HG02970 (cell line): ENCODE measurements at regions not wholly inside any gene's neighbourhood (a gene's known extent, or its start where the extent isn't known, plus 50 kb on each side); places are given as distances from the start of the nearest gene placed in this dataset.

ENCODE experiments used
- ATAC-seq: cut with Tn5 transposase; IDR thresholded peaks from one replicate; pipeline ENCODE4 v1.9.1; 2021; ENCODE audit warnings: mild to moderate bottlenecking, moderate library complexity, moderate number of reproducible peaks; ENCODE audit not compliant: unreplicated experiment, low FRiP score

- no peak for ATAC-seq
Observed at GRCh38 chr2:150028322-150028721, 440.7 kb upstream of the MMADHC start.

- no peak for ATAC-seq
Observed at GRCh38 chr2:150027164-150027563, 439.6 kb upstream of the MMADHC start.

- no peak for ATAC-seq
Observed at GRCh38 chr2:150023663-150024062, 436.1 kb upstream of the MMADHC start.

GRCh38 chr2:150023044-150023443 is 435.5 kb upstream of the MMADHC start:
- no peak for ATAC-seq

GRCh38 chr2:150020937-150021673 is 433.5 kb upstream of the MMADHC start:
- ATAC-seq: no peak

GRCh38 chr2:150020221-150020620 is 432.6 kb upstream of the MMADHC start:
- ATAC-seq: no peak

- no peak for ATAC-seq
Observed at GRCh38 chr2:150019063-150019462, 431.5 kb upstream of the MMADHC start.

- no peak for ATAC-seq
Observed at GRCh38 chr2:150012986-150013385, 425.4 kb upstream of the MMADHC start.

GRCh38 chr2:150011161-150011730 is 423.7 kb upstream of the MMADHC start:
- ATAC-seq: no peak

- ATAC-seq: no peak
Observed at GRCh38 chr2:150008901-150009300, 421.3 kb upstream of the MMADHC start.

GRCh38 chr2:150007815-150008430 is 420.3 kb upstream of the MMADHC start:
- no peak for ATAC-seq

- no peak for ATAC-seq
Observed at GRCh38 chr2:150006591-150006990, 419.0 kb upstream of the MMADHC start.

GRCh38 chr2:150003544-150003943 is 416.0 kb upstream of the MMADHC start:
- no peak for ATAC-seq

- ATAC-seq: no peak
Observed at GRCh38 chr2:150001788-150002187, 414.2 kb upstream of the MMADHC start.

GRCh38 chr2:149996901-149997300 is 409.3 kb upstream of the MMADHC start:
- no peak for ATAC-seq

- no peak for ATAC-seq
Observed at GRCh38 chr2:149994057-149994728, 406.6 kb upstream of the MMADHC start.

- ATAC-seq: no peak
Observed at GRCh38 chr2:149993316-149993715, 405.7 kb upstream of the MMADHC start.

GRCh38 chr2:149991576-149991975 is 404.0 kb upstream of the MMADHC start:
- no peak for ATAC-seq

GRCh38 chr2:149990965-149991364 is 403.4 kb upstream of the MMADHC start:
- no peak for ATAC-seq

GRCh38 chr2:149989447-149990063 is 402.0 kb upstream of the MMADHC start:
- no peak for ATAC-seq

GRCh38 chr2:149988361-149988760 is 400.8 kb upstream of the MMADHC start:
- ATAC-seq: no peak
